Activated CD4-positive, alpha-beta T cell treated with anti-CD3 and anti-CD28 coated beads for 4 hours (primary cell): ENCODE measurements at regions not wholly inside any gene's neighbourhood (a gene's known extent, or its start where the extent isn't known, plus 50 kb on each side); places are given as distances from the start of the nearest gene placed in this dataset.
"Not testable (repeated sequence)": the region's sequence is repeated elsewhere in the genome, so short reads cannot be mapped to it uniquely, and the experiment has no call there.

Source experiments
- DNase-seq, 2 donors: peaks; one replicate each; pipeline ENCODE4 v3.0.0-alpha.2; 2020

DNA sequence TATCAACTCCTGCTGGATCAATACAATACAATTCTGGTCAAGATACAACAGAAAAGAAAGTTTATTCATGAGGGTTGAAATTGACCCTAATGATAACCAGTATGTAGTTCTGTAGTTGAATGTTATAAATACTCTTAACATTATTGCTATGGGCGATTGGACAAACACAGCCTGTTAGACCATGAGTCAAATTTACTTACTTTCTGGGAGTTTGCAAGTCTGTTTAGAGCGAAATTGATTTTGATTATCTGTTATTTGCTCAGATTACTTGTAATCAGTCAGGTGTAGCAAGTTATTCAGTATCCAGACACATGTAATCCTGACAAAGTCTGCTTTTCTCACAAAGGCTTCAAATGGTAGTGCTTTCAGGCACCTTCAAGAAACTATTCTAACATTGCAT, 216.6 kb upstream of the B3GALT2 start:
- DNase-seq = no peak

DNA sequence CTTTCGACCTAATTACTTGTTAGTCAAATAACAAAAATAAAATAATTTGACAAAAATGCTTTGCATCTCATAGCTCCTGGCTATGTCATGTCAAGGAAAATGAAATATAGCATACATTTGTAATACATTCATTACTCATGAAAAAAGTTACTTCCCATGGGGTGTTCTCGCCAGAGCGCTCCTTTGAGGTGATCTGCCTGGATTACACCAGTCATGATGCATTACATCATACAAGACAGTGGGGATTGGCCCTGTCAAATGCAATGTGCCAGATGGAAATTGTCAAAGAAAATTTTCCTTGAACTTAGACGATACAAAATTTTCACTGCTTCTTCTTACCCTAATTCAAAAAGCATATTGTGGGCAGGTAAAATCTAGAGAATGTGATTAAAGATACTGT, 215.6 kb upstream of the B3GALT2 start:
- DNase-seq = no peak

DNA sequence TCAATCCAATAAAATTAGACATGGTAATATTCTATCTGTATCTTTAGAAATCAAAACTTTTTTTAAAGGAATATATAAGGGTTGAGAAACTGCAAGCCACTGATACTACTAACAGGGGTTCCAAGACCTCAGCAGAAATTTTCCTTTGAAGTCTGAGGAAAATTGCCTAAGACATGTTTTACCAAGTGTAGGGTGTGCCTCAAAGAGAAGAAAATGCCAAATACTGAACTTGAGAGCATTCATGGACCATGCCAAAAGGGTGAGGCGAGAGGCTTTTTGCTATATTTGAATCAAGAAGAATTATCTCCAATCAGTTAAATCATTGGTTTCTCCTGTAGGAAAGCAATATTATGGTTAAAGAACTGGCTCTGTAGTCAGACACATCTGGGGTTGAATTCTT, 207.9 kb upstream of the B3GALT2 start:
- DNase-seq = no peak

DNA sequence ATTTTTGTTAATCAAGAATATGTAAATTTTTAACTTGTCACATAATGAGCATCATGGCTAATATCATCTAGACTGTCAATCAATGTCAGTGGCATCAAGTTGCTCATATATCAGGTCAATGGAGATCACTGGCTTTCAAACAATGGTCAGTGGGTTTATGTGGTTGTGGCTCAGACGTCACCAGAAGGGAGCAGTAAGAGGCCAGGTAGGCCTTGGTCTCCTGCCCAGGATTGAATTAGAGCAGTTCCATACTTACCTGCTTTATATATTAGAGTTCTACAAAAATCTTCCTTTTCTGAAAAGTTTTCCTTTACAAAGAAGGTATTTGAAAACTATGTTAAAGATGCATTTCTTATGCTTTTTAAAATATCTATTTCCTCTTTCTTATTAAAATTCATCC, 206.3 kb upstream of the B3GALT2 start:
- DNase-seq = no peak

DNA sequence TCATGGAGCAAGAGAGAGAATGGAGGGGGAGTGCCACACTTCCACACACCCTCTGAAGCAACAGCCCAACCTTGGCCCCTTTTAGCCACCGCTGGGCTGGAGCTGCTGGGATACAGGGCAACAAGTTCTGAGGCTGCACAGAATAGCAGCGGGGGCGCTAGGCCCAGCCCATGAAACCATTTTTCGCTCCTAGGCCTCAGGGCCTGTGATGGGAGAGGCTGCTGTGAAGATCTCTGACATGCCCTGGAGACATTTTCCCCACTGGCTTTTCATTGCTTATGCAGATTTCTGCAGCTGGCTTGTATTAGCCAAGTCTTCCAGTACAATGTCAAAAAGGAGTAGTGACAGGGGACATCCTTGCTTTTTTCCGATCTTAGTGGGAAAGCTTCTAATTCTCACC, 202.3 kb upstream of the B3GALT2 start:
- DNase-seq = no peak

DNA sequence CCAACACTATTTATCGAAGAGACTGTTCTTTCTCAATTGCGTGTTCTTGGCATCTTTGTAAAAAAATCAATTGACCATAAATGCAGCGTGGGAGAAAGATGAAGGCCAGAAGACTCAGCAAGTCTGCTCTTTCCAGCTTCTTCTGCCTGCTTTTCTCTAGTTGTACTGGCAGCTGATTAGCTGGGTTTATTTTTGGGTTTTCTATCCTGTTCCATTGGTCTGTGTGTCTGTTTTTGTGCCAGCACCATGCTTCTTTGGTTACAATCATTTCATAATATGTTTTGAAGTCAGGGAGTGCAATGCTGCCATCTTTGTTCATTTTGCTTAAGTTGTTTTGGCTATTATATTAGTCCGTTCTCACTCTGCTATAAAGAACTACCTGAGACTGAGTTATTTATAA, 201.8 kb upstream of the B3GALT2 start:
- DNase-seq = no peak

DNA sequence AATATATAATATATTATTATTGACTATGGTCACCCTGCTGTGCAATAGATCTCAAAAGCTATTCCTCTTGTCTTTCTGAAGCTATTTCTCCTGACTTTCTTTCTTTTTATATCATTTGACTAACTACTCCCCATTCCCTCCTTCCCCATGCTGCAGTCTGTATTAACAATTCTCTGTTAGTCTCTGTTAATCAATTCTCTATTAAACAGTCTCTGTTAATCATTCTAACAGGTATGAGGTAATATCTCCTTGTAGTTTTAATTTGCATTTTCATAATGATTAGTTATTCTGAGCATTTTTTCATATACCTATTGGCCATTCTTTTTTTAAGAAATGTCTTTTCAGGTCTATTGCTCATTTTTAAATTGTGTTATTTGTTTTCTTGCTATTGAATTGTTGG, 201.0 kb upstream of the B3GALT2 start:
- DNase-seq = no peak

DNA sequence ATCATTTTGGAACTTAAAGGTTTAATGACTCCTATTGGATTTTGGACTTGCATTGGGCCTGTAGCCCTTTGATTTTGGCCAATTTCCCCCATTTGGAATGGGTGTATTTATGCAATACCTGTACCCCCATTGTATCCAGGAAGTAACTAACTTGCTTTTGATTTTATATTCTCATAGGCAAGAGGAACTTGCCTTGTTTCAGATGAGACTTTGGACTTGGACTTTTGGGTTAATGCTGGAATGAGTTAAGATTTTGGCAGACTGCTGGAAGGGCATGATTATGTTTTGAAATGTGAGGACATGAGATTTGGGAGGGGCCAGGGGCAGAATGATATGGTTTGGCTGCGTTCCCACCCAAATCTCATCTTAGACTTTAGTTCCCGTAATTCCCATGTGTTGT, 192.0 kb upstream of the B3GALT2 start:
- DNase-seq = not testable (repeated sequence)

DNA sequence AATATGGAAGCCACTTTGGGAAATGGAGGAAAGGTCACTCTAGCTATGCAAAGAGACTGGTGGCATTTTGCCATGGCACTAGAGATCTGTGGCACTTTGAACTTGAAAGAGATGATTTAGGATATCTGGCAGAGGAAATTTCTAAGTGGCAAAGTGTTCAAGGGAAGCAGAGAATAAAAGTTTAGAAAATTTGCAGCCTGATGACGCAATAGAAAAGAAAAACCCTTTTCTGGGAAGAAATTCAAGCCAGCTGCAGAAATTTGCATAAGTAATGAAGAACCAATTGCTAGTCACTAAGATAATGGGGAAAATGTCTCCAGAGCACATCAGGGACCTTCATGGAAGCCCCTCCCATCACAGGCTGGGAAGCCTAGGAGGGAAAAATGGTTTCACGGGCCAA, 191.1 kb upstream of the B3GALT2 start:
- no peak for DNase-seq

DNA sequence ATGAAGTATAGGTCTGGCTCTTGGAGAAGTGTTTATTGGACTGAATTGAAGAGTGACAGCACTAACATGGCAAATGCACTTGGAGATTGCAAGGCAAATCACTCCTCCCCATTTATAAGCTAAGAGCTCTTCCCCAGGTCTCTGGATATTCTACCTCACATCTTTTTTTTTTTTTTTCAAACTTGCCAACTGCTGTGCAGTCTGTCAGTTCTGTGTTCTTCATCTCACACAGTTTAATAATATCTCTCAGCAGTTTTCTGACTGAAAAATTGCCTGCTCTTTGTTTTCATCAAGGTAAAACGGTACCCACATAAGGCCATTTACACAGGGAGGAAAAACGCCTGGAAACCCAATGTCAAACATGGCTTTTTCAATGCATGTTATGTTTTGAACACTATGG, 186.1 kb upstream of the B3GALT2 start:
- no peak for DNase-seq

DNA sequence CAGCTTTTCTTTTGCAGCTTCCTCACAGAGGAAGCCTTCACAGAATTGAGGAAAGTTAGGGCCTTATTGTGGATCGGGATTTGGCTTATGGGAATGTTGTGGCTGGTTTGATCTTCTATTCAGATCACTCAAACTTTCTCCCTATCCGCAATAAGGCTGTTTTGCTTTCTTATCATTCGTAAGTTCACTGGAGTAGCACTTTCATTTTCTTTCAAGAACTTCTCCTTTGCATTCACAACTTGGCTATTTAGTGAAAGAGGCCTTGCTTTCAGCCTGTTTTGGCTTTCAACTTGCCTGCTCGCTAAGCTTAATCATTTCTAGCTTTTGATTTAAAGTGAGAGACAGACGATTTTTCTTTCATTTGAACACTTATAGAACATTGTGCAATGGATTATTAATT, 181.9 kb upstream of the B3GALT2 start:
- no peak for DNase-seq

DNA sequence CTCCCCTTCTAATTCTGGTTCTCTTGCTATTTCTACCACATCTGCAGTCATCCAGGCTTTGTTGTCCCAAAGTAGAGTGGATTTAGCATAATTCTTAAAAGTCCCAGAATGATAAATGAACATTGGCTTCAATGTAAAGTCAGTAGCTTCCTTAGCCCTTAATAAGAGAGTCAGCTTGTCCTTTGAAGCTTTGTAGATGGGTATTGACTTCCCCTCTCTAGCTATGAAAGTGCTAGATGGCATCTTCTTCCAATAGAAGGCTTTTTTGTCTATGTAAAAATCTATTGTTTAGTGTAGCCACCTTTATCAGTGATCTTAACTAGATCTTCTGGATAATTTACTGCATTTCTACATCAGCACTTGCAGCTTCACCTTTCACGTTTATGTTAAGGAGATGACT, 181.4 kb upstream of the B3GALT2 start:
- DNase-seq = no peak

DNA sequence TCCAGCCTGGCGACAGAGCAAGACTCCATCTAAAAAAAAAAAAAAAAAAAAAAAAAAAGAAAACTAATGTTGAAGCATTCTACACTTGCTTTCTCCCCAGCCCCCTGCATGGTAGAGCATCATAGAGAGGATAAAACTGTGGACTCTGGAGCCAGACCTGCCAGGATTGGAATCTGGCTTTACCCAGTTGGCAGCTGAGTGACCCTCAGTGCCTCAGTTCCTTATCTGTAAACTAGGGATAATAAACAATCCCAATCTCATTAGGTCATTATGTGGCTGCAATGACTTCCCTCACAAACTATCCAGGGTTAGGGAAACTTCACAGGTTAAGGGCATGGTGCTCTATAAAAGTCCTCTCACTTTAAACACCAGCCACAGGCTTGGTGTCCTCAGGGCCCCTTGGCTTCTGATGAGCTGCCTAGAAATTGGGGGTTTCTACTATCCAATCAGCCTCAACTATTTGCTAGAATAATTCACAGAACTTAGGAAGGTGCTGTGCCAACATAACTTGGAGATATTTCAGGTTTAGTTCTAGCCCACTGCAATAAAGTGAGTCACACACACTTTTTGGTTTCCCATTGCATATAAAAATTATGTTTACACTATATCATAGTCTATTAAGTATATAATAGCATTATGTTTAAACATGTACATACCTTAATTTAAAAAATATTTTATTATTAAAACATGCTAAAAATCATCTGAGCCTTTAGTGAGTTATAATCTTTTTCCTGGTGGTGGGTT, 180.5 kb upstream of the B3GALT2 start:
- DNase-seq = no peak

DNA sequence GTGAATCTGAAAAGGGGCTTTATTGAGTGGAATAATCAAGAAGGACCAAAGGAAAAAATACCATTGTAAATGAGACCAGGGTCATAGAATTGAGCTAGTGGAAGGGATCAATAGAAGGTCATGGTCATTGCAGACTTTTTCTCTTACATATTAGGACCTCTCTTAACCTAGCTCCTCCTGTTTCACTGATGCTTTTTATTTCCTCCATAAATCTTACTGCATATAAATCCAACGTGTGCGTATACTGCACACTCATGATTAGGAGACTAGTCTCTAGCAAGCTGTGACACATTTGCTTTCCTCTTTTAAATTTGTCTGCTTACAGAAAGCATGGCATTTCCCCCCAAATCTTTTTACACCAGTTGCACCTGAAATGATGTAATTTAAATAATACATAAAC, 179.6 kb upstream of the B3GALT2 start:
- no peak for DNase-seq

DNA sequence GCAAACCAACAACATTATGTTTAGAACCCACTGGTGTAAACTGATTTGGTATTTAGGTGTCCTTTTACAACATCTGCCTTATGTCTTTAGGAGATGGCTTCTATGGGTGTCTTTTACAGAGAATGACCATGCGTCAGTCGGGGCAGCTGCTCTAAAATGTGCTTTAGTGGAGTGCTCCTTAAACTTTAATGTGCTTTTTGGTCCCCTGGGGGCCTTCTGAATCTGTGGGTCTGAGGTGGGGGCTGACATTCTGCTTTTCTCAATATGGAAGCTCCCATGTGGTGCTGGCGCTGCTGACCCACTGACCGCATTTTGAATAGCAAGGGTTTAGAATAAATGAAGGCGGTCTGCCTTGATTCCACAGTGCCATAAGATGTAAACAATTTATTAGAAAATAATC, 173.2 kb upstream of the B3GALT2 start:
- no peak for DNase-seq

DNA sequence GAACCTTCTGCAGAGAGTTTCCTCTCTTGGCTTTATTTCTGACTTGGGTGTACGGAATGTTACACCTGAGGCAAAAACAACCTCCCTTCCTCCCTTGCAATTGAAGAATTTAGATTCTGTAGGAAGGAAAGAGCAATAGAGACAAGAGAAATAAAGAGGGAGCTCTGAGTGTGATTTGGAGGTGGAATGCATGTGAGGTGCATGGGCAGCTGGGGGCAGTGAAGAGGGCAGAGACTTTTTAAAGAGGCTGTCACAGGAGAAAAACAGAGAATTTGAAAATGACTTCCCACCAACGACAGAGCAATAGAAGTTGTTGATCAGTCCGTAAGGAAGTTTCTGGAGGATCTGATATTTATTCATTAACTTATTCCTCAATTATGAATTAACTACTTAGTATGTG, 172.0 kb upstream of the B3GALT2 start:
- DNase-seq = no peak

DNA sequence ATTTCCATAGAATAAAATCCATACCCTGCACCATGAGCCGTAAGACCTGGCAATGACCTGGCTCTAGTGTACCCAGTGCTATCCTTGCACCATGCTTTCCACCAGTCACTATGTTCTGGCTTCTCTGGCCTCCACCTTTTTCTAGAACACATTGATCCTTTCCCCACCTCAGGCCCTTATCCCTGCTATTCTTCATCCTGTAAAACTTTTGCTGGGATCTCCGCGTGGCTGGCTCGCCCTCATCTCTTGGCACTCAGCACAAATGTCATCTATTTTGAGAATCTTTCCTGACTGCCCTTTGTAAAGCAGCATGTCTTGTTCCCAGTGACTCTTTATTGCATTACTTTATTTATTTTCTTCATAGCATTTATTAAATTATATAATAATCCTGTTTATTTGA, 169.8 kb upstream of the B3GALT2 start:
- no peak for DNase-seq

DNA sequence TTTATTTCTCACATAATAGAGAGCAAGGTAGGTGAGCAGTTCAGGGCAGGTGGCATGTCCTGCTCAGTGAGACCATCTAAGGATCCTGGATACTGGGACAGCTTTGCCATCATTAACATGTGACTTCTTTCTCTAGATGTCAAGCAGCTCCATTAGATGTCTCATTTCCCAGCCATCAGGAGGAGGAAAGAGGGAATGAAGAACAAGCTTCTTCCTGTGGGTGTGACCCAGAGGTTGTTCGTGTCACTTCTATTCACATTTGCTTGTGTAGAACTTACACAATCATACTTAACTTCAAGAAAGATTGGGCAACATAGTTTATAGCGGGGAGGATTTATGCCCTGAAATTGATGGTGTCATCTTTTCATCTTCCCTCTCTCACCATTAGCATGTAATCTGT, 169.2 kb upstream of the B3GALT2 start:
- no peak for DNase-seq

DNA sequence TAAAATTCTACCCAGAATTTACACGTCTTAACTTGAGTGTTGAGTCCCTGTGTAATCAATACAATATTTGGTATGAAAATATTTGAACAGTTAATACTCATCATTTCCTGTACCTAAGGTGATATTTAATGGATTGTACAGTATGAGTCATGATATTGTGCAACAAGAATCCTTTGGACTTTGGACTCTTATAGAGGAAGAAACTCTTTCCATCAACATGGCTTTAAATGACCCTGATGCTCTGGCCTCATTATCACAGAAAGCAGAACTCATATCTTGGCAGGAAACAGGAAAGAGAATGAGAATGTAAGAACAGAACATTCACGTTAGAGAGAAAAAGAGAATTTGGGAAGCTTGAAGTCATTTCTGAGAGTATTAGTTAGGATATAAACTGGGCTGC, 168.8 kb upstream of the B3GALT2 start:
- no peak for DNase-seq

DNA sequence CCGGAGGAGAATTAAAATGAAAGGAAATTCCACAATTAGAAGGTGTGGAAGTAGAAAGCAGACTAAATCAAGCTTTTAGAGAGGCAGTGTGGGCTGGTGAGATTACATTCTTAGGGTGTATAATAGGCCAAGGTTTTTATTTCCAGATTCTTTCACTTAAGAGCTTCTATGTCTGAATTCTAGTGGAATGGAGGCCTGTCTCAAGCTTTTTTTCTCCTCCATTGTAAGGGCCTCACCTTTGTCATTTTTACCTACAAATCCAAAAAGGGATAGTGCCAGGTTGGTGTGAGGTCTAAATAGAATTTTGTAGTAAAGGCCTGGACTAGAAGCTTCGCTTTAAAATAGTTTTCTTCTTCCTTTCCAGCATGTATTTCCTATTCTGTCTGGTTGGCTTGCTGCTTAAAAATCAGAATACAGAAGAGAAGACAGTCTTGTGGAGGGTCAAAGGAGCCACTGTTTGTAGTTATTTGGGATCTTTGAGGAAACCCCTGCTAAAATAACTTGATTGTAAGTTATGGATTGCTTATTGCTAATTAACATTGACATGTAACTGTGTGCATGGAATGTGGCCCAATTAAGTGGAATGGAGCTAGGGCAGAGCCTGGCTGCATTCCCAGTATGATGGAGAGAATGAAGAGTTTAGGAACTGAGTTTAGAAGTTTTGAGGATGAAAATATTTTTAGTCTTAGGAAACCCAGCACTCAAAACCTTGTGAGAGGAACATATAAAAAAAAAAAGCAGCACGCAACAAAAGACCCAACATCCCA, 162.5 kb upstream of the B3GALT2 start:
- no peak for DNase-seq

DNA sequence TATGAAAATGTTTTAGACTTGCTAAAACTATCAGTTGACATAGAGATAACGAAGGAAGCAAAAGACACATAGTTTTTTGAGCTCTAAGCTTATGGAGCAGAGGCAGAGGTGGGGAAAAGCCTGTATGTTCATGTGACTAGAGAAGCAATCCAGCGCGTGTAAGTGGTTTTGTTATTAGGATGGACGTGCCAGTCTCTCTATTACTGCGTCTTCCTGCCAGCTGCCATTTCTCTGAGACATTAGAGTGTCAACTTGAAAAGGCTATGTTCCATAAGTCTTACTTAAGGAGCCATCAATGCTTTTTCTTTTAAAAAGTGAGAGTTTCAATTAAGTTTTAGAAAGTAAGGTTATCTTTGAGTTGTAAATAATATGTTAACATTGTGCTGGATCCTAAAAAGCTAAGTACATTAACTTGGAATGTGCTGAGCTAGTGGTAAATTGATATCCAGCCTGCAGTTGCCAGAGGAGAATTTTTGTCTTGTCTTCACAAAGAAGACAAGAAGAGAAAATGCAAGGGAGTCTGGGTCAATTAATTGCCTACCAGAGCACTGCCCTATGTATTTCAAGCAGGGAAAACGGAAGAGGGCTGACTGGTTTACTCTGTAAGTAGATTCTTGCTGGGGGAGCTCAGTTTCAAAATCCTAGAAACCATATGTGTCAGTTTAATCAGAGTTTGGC, 161.8 kb upstream of the B3GALT2 start:
- DNase-seq = no peak

DNA sequence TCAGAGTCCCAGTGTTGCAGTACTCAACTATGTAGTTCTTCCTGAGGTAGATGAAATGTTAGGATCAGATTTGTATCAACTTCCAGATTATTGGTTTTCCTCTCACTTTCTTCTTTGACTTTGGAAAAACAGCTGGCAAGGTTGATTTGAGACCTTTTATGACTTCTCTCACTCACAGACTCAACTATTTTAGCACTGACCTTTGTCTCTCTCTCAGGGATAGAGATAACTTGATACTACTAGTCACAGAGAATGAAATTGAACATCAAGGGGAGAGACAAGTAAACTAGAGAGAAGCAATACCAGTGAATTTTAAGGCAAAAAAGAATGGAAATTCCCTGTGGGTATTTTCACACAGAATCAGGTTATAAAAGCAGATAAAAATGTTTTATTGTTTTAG, 159.7 kb upstream of the B3GALT2 start:
- no peak for DNase-seq

DNA sequence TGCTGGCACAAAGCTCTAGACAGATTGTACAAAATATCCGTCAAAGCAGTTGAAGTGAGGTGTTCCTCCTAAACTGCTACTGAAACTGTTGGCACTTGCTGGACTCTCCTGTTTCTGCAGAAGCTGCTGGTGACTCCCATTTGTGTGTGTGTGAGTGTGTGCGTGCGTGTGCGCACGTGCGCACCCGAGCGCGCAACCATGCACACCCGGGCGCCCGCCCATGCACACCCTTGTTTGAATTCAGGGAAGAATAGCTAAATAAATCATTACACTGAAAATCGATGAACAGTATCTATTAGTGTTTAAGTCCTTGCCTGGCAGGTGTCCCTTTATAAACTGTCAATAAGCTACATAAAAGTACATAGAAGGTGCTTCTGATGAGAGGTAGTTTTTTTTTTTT, 156.4 kb upstream of the B3GALT2 start:
- DNase-seq = no peak

DNA sequence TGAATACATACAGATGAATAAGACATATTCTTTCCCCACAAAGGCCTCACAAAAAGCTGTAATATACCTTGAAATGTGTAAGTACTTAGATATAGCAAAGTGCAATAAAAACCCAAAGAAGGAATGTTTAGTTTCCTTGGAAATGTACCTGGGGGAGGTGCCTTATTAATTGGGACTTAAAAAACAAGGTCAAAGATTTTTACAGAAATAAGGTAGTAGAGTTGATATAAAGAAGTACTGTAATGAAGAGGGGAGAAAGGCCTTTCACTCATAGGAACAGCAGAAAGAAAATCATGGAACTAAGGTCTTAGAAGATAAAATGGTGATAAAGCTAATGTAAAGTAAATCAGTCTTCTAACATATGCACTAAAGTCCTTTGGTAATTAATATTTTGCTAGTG, 153.9 kb upstream of the B3GALT2 start:
- DNase-seq = no peak
